GM20000 (cell line): ENCODE measurements at regions not wholly inside any gene's neighbourhood (a gene's known extent, or its start where the extent isn't known, plus 50 kb on each side); places are given as distances from the start of the nearest gene placed in this dataset.

ENCODE experiments used
- DNase-seq: peaks from one replicate; pipeline ENCODE4 v3.0.0; 2012; ENCODE audit warnings: low spot score
- TF ChIP-seq, protein P1 (sequence below): IDR thresholded peaks from 2 replicates; pipeline ENCODE4 v1.5.1; 2012; ENCODE audit warnings: mild to moderate bottlenecking, control low read depth; ENCODE audit errors: extremely low read depth, missing control alignments

DNA sequence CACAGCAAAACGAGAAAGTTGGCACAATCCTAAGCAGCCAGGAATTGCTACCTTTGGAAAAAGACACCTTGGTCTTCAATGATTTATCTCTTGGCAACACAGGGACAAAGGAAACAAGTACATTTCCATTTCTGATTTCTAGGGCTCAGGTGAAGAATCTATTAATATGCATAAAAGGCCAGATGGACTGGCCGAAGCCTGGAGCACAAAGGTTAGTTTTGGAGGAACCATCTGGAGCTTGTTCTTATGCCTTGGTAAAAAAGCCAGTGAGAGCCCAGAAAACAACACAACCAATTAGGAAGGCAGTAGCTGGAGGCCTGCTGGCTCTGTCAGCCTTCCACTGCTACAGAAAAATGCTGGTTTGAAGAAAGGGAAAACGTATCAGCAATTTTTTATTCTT, 713.5 kb upstream of the API5 start:
- DNase-seq: no peak
- TF ChIP-seq, protein P1, sequence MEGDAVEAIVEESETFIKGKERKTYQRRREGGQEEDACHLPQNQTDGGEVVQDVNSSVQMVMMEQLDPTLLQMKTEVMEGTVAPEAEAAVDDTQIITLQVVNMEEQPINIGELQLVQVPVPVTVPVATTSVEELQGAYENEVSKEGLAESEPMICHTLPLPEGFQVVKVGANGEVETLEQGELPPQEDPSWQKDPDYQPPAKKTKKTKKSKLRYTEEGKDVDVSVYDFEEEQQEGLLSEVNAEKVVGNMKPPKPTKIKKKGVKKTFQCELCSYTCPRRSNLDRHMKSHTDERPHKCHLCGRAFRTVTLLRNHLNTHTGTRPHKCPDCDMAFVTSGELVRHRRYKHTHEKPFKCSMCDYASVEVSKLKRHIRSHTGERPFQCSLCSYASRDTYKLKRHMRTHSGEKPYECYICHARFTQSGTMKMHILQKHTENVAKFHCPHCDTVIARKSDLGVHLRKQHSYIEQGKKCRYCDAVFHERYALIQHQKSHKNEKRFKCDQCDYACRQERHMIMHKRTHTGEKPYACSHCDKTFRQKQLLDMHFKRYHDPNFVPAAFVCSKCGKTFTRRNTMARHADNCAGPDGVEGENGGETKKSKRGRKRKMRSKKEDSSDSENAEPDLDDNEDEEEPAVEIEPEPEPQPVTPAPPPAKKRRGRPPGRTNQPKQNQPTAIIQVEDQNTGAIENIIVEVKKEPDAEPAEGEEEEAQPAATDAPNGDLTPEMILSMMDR: no peak

- TF ChIP-seq, protein P1: no peak
- no peak for DNase-seq
These were observed 691.0 kb upstream of the API5 start for GRCh38 chr11:42620796-42621195.

- TF ChIP-seq, protein P1: no peak
- DNase-seq: no peak
These were observed 685.8 kb upstream of the API5 start for GRCh38 chr11:42625757-42626665.

DNA sequence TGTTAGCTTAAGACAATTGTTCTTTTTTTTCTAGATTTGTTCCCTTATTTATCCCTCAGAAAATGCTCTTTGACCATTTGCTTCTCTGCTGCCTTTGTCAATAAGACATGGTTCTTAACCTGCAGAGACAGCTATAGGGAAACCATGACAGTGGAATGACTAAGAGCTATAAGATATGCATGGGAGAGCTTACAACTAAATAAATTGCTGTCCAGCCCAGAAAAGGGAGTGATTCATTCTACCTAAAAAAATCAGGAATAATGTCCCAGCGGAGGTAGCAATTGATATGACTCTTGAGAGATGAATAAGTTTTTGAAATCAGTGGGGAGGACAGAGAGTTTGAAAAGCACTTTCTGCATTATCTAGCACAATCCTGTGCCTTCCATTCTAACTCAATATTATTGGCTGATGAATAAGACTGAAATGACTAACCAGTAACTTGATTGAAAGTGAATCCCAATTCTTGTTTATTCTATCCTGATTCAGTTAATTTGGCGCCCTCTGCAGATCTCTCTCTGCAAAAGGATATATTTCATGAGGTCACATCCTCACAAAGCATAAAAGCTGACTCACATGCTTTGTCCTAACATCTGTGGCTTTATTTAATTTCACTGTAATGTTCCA, 680.5 kb upstream of the API5 start:
- DNase-seq: no peak
- TF ChIP-seq, protein P1: no peak

DNA sequence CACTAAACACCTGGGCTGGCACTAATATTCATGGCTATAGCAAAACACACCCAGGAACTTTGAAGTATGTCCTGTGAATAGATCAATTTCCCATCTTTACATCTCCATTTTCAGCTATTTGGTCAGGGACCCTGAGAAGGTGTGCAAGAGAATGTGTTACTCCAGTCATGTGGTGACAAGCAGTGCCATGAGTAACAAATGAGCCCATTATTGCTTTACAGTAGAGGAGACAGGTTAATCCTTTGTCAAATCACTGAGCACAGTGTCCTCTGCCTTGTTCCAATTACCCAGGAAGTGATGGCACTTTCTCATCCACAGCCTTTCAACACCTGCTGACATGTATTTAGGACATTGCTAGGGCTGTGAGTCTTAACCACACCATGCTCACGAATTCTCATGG, 664.8 kb upstream of the API5 start:
- no peak for DNase-seq
- TF ChIP-seq, protein P1: no peak

- DNase-seq: no peak
- TF ChIP-seq, protein P1: no peak
These were observed 663.8 kb upstream of the API5 start for GRCh38 chr11:42647993-42648392.

DNA sequence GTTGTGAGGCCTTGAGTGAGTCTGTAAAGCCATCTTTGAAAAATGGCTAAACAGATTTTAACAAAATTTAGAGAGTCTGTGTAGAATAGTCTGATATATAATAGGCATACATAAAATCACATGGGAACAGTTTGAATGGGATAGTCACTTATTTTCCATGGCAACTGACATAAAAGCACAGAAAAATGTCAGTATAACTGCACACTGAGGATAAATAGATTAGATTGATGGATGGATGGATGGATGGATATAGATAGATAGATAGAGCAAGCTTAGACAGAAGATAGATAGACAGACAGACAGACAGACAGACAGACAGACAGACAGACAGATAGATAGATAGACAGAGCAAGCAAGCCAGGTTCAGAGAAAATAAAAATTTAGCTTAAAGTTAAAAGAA, 660.2 kb upstream of the API5 start:
- TF ChIP-seq, protein P1: no peak
- no peak for DNase-seq
